Trophoblast cell (in vitro differentiated cells and primary cell): ENCODE measurements at regions not wholly inside any gene's neighbourhood (a gene's known extent, or its start where the extent isn't known, plus 50 kb on each side); places are given as distances from the start of the nearest gene placed in this dataset.
"Not testable (repeated sequence)": the region's sequence is repeated elsewhere in the genome, so short reads cannot be mapped to it uniquely, and the experiment has no call there.

ENCODE experiments used
- DNase-seq, 2 donors: peaks; one replicate each; pipeline ENCODE4 v3.0.0-alpha.2; 2016
- H2AFZ ChIP-seq: 2 replicates; pipeline ENCODE4 v1.6.1; 2013; ENCODE audit warnings: low read length, moderate library complexity, mild to moderate bottlenecking; ENCODE audit not compliant: insufficient read depth, poor library complexity
- H2AK5ac ChIP-seq: 2 replicates; pipeline ENCODE4 v1.6.1; 2013; ENCODE audit warnings: mild to moderate bottlenecking, low read length
- H2BK120ac ChIP-seq: 2 replicates; pipeline ENCODE4 v1.6.1; 2013; ENCODE audit warnings: low read length, mild to moderate bottlenecking, moderate library complexity; ENCODE audit not compliant: insufficient read depth, poor library complexity
- H2BK12ac ChIP-seq: 2 replicates; pipeline ENCODE4 v1.6.1; 2013; ENCODE audit warnings: mild to moderate bottlenecking, low read length, moderate library complexity
- H2BK5ac ChIP-seq: 2 replicates; pipeline ENCODE4 v1.6.1; 2013; ENCODE audit warnings: low read length, low read depth, moderate library complexity, mild to moderate bottlenecking; ENCODE audit not compliant: poor library complexity
- H3K14ac ChIP-seq: 2 replicates; pipeline ENCODE4 v1.6.1; 2013; ENCODE audit warnings: mild to moderate bottlenecking, low read length
- H3K18ac ChIP-seq: 2 replicates; pipeline ENCODE4 v1.6.1; 2013; ENCODE audit warnings: mild to moderate bottlenecking, low read length
- H3K23ac ChIP-seq: 2 replicates; pipeline ENCODE4 v1.6.1; 2013; ENCODE audit warnings: low read length
- H3K27ac ChIP-seq: 2 replicates; pipeline ENCODE4 v1.5.1; 2013; ENCODE audit warnings: low read depth, mild to moderate bottlenecking, inconsistent platforms, low read length, moderate library complexity
- H3K27me3 ChIP-seq: 2 replicates; pipeline ENCODE4 v1.6.1; 2013; ENCODE audit warnings: inconsistent platforms, mild to moderate bottlenecking, low read length, moderate library complexity; ENCODE audit not compliant: insufficient read depth
- H3K36me3 ChIP-seq, 2 experiments: 1 replicate in 1 of 2; 2 replicates in 1 of 2; pipeline ENCODE4 v1.6.1; 2013; ENCODE audit warnings: low read length in 2 of 2, mild to moderate bottlenecking in 2 of 2, moderate library complexity in 1 of 2; ENCODE audit not compliant: insufficient read depth in 2 of 2, control insufficient read depth in 1 of 2
- H3K4ac ChIP-seq: 2 replicates; pipeline ENCODE4 v1.6.1; 2013; ENCODE audit warnings: low read depth, mild to moderate bottlenecking, low read length, moderate library complexity
- H3K4me1 ChIP-seq, 2 experiments: 1 replicate in 1 of 2; 2 replicates in 1 of 2; pipeline ENCODE4 v1.6.1; 2013; ENCODE audit warnings: low read length in 2 of 2, mild to moderate bottlenecking in 2 of 2, moderate library complexity in 1 of 2; ENCODE audit not compliant: insufficient read depth in 2 of 2, control insufficient read depth in 1 of 2
- H3K4me2 ChIP-seq: 2 replicates; pipeline ENCODE4 v1.6.1; 2013; ENCODE audit warnings: inconsistent platforms, mild to moderate bottlenecking, low read length, moderate library complexity
- H3K4me3 ChIP-seq: 2 replicates; pipeline ENCODE4 v1.5.1; 2013; ENCODE audit warnings: mild to moderate bottlenecking, low read depth, low read length, inconsistent platforms
- H3K79me1 ChIP-seq: one replicate; pipeline ENCODE4 v1.6.1; 2013; ENCODE audit warnings: low read length
- H3K79me2 ChIP-seq: 2 replicates; pipeline ENCODE4 v1.6.1; 2013; ENCODE audit warnings: low read length, mild to moderate bottlenecking; ENCODE audit not compliant: control insufficient read depth, insufficient read depth, poor library complexity
- H3K9ac ChIP-seq: 2 replicates; pipeline ENCODE4 v1.6.1; 2013; ENCODE audit warnings: mild to moderate bottlenecking, low read length
- H3K9me3 ChIP-seq: 2 replicates; pipeline ENCODE4 v1.6.1; 2013; ENCODE audit warnings: low read depth, mild to moderate bottlenecking, control low read depth, inconsistent platforms, low read length; ENCODE audit not compliant: insufficient read depth
- H4K12ac ChIP-seq: 2 replicates; pipeline ENCODE4 v1.6.1; 2013; ENCODE audit warnings: low read depth, mild to moderate bottlenecking, low read length, moderate library complexity
- H4K8ac ChIP-seq: 2 replicates; pipeline ENCODE4 v1.6.1; 2013; ENCODE audit warnings: low read depth, mild to moderate bottlenecking, low read length, moderate library complexity
- H4K91ac ChIP-seq: one replicate; pipeline ENCODE4 v1.6.1; 2013; ENCODE audit warnings: low read depth, mild to moderate bottlenecking, low read length, moderate library complexity
- WGBS: extraction: QIAGEN DNeasy Blood & Tissue Kit; methylation state at CpG from one replicate; pipeline ENCODE4 v1.1.7; 2013; ENCODE audit warnings: missing lambda C conversion rate; ENCODE audit not compliant: insufficient read length, insufficient coverage; ENCODE audit errors: extremely low coverage; 5-methylcytosine and 5-hydroxymethylcytosine counted together

DNA sequence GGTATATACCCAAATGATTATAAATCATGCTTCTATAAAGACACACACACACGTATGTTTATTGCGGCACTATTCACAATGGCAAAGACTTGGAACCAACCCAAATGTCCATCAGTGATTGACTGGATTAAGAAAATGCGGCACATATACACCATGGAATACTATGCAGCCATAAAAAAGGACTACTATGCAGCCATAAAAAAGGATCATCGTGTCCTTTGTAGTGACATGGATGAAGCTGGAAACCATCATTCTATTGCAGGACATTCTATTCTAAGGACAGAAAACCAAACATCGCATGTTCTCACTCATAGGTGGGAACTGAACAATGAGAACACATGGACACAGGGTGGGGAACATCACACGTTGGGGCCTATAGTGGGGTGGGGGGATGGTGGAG lies 77.8 kb upstream of the THRB start:
- not testable (repeated sequence) for H3K9me3 ChIP-seq, H3K23ac ChIP-seq, H3K27me3 ChIP-seq, H3K14ac ChIP-seq, H3K9ac ChIP-seq, H3K36me3 ChIP-seq, H3K4me3 ChIP-seq, H4K12ac ChIP-seq, H2BK12ac ChIP-seq, H3K79me1 ChIP-seq, H3K4me2 ChIP-seq, H3K4me1 ChIP-seq, H2BK120ac ChIP-seq, H2AFZ ChIP-seq, H2AK5ac ChIP-seq, H3K18ac ChIP-seq, H3K4ac ChIP-seq, DNase-seq, H3K79me2 ChIP-seq, H2BK5ac ChIP-seq, H4K8ac ChIP-seq, H4K91ac ChIP-seq, H3K27ac ChIP-seq
- no CpG with 5 or more reads among the region's 6 CpGs for WGBS

- no peak for DNase-seq
- H2BK120ac ChIP-seq, result no peak overlapping the region
- no peak overlapping the region for H3K14ac ChIP-seq
- no peaks in the 10 kb centered on the region for H3K36me3 ChIP-seq
- no peak overlapping the region for H3K9ac ChIP-seq
- no peaks in the 10 kb centered on the region for H3K79me2 ChIP-seq
- no peak overlapping the region for H4K12ac ChIP-seq
- no peak overlapping the region for H2BK5ac ChIP-seq
- H3K4ac ChIP-seq, result no peak overlapping the region
- H3K27ac ChIP-seq, result no peak overlapping the region
- no peak overlapping the region for H2BK12ac ChIP-seq
- no peaks in the 10 kb centered on the region for H3K79me1 ChIP-seq
- H3K18ac ChIP-seq, result no peak overlapping the region
- H3K4me1 ChIP-seq, result no peaks in the 10 kb centered on the region
- no peak overlapping the region for H2AK5ac ChIP-seq
- no peak overlapping the region for H3K23ac ChIP-seq
- H2AFZ ChIP-seq, result no peak overlapping the region
- H3K4me2 ChIP-seq, result no peak overlapping the region
- no peak overlapping the region for H3K4me3 ChIP-seq
- H4K8ac ChIP-seq, result no peak overlapping the region
- no peaks in the 10 kb centered on the region for H3K9me3 ChIP-seq
- no peaks in the 10 kb centered on the region for H3K27me3 ChIP-seq
- no CpG with 5 or more reads among the region's 5 CpGs for whole genome bisulfite sequencing
- no peak overlapping the region for H4K91ac ChIP-seq
Measured at GRCh38 chr3:24573576-24573975, 78.9 kb upstream of the THRB start.

- Histone ChIP-seq H4K91ac (no peak overlapping the region), H3K4ac (no peak overlapping the region), H2AFZ (no peak overlapping the region), H2AK5ac (no peak overlapping the region), H3K79me2 (no peaks in the 10 kb centered on the region), H3K9ac (no peak overlapping the region), H4K8ac (no peak overlapping the region), H3K14ac (no peak overlapping the region), H3K79me1 (peaks cover 4% of the 10 kb centered on the region), H3K36me3 (no peaks in the 10 kb centered on the region), H3K27ac (no peak overlapping the region), H2BK12ac (no peak overlapping the region), H2BK120ac (no peak overlapping the region), H2BK5ac (no peak overlapping the region), H3K4me2 (no peak overlapping the region), H3K23ac (no peak overlapping the region), H3K4me3 (no peak overlapping the region), H3K27me3 (no peaks in the 10 kb centered on the region), H3K9me3 (no peaks in the 10 kb centered on the region), H3K18ac (no peak overlapping the region), H3K4me1 (peaks cover 6 to 7% of the 10 kb centered on the region in 2 experiments), H4K12ac (no peak overlapping the region)
- no CpG with 5 or more reads among the region's 1 CpG for WGBS
- DNase-seq, result no peak
Measured at GRCh38 chr3:24578324-24578723, 83.7 kb upstream of the THRB start.

DNA sequence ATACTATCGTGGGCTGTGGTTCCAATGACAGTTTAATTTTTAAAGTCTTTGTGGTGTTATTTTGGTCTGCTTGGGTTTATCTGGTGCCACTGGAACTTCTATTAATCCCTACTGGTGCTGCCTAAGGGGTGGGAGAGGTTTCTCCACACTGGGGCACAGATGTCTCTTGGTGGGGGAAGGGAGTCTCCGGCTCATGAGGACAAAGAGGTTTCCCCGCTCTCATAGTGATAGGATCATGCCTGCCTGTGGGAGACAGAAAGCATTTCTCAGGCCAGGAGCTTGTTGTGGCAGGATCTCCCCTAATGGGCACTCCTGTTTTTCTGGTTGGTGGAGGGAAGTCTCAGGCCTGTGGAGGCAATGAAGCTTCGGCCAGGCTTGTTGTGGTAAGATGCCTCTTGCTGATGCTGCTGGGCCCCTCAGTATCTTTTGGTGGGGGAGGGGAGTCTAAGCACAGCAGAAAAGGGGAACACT lies 84.3 kb upstream of the THRB start:
- Histone ChIP-seq H2BK12ac (peak overlapping the region; percentile 54), H4K91ac (peak overlapping the region; percentile 69), H3K79me2 (no peaks in the 10 kb centered on the region), H2BK5ac (peak overlapping the region; percentile 58), H3K4me3 (no peak overlapping the region), H3K4ac (no peak overlapping the region), H4K8ac (peak overlapping the region; percentile 17), H3K14ac (peak overlapping the region; percentile 42), H3K27ac (no peak overlapping the region), H3K18ac (no peak overlapping the region), H3K23ac (no peak overlapping the region), H4K12ac (no peak overlapping the region), H2AFZ (peak overlapping the region; percentile 35), H2BK120ac (peak overlapping the region; percentile 63), H2AK5ac (no peak overlapping the region), H3K36me3 (no peaks in the 10 kb centered on the region), H3K4me1 (peaks cover 6 to 7% of the 10 kb centered on the region in 2 experiments), H3K27me3 (no peaks in the 10 kb centered on the region), H3K9ac (no peak overlapping the region), H3K4me2 (no peak overlapping the region), H3K9me3 (no peaks in the 10 kb centered on the region), H3K79me1 (peaks cover 4% of the 10 kb centered on the region)
- DNase-seq, result no peak
- no CpG with 5 or more reads among the region's 4 CpGs for WGBS
